Endothelial cell (in vitro differentiated cells): ENCODE measurements at regions not wholly inside any gene's neighbourhood (a gene's known extent, or its start where the extent isn't known, plus 50 kb on each side); places are given as distances from the start of the nearest gene placed in this dataset.

Experiments
- DNase-seq: peaks from one replicate; pipeline ENCODE4 v3.0.0; 2021; ENCODE audit warnings: low spot score
- H3K27ac Mint-ChIP-seq: one replicate; pipeline ENCODE4 v1.8.0; 2021; ENCODE audit warnings: mixed read lengths, inconsistent platforms; ENCODE audit not compliant: unreplicated experiment
- H3K27me3 Mint-ChIP-seq: one replicate; pipeline ENCODE4 v1.8.0; 2021; ENCODE audit warnings: mild to moderate bottlenecking, moderate library complexity, mixed read lengths, inconsistent platforms; ENCODE audit not compliant: unreplicated experiment
- H3K36me3 Mint-ChIP-seq: one replicate; pipeline ENCODE4 v1.8.0; 2021; ENCODE audit warnings: mild to moderate bottlenecking, low read depth, mixed read lengths, inconsistent platforms; ENCODE audit not compliant: unreplicated experiment
- H3K4me1 Mint-ChIP-seq: one replicate; pipeline ENCODE4 v1.8.0; 2021; ENCODE audit warnings: mild to moderate bottlenecking, mixed read lengths, inconsistent platforms; ENCODE audit not compliant: unreplicated experiment
- H3K4me3 Mint-ChIP-seq: one replicate; pipeline ENCODE4 v1.8.0; 2021; ENCODE audit warnings: mild to moderate bottlenecking, mixed read lengths, inconsistent platforms; ENCODE audit not compliant: unreplicated experiment
- H3K9me3 Mint-ChIP-seq: one replicate; pipeline ENCODE4 v1.8.0; 2021; ENCODE audit warnings: mixed read lengths, inconsistent platforms; ENCODE audit not compliant: unreplicated experiment
- TF ChIP-seq, protein P1 (sequence below): fragments of 200-600 bp; sonication (generic); IDR thresholded peaks from one replicate; pipeline ENCODE4 v1.5.0; 2021; ENCODE audit warnings: antibody characterized with exemption; ENCODE audit not compliant: unreplicated experiment

DNA sequence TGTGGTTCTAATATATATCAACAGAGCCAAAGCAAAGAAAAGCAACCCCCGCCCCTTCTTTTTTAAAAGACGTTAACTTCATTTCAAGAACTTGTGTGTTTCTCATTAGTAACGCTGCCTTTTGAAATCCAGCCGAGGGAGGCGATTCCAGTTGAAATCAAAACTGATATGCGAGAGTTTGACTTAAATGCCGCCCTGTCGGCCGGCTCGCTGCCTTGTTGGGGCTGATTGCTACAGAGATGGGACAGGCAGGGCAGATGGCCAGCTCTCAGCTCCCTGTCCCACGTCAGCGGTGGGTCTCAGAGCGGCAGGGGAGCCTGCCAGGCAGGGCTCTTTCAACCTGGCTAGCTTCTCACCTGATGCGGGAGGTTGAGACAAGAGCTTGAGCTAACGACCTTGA, 51.9 kb upstream of the ALX4 start:
- no peak for DNase-seq
- TF ChIP-seq, protein P1, sequence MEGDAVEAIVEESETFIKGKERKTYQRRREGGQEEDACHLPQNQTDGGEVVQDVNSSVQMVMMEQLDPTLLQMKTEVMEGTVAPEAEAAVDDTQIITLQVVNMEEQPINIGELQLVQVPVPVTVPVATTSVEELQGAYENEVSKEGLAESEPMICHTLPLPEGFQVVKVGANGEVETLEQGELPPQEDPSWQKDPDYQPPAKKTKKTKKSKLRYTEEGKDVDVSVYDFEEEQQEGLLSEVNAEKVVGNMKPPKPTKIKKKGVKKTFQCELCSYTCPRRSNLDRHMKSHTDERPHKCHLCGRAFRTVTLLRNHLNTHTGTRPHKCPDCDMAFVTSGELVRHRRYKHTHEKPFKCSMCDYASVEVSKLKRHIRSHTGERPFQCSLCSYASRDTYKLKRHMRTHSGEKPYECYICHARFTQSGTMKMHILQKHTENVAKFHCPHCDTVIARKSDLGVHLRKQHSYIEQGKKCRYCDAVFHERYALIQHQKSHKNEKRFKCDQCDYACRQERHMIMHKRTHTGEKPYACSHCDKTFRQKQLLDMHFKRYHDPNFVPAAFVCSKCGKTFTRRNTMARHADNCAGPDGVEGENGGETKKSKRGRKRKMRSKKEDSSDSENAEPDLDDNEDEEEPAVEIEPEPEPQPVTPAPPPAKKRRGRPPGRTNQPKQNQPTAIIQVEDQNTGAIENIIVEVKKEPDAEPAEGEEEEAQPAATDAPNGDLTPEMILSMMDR = no peak
- no peak overlapping the region for H3K27ac Mint-ChIP-seq
- no peaks in the 10 kb centered on the region for H3K36me3 Mint-ChIP-seq
- H3K4me3 Mint-ChIP-seq = no peak overlapping the region
- peaks cover 8% of the 10 kb centered on the region for H3K4me1 Mint-ChIP-seq
- H3K9me3 Mint-ChIP-seq = no peaks in the 10 kb centered on the region
- no peaks in the 10 kb centered on the region for H3K27me3 Mint-ChIP-seq

DNA sequence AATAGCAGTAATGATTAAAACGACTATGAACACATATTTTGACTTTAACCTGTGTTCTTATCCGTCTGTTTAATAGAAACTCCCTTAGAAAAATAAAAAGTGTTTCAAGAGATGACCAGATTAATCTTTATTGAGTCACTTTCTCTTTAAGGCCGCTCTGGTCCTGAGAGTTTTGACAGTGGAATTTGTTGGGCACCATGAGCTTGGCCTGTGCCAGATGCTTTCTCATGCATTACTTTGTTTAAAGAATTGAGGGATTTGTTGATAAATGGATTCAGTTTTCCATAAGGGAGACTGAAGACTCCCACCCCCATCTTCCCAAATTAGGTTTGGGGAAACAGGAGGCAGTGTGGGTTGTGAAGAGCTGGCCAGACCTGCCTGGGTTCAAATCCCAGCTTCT, 53.2 kb upstream of the ALX4 start:
- no peaks in the 10 kb centered on the region for H3K9me3 Mint-ChIP-seq
- H3K36me3 Mint-ChIP-seq = no peaks in the 10 kb centered on the region
- TF ChIP-seq, protein P1 = no peak
- no peak for DNase-seq
- H3K4me1 Mint-ChIP-seq = peaks cover 8% of the 10 kb centered on the region
- no peak overlapping the region for H3K27ac Mint-ChIP-seq
- H3K27me3 Mint-ChIP-seq = no peaks in the 10 kb centered on the region
- H3K4me3 Mint-ChIP-seq = no peak overlapping the region

DNA sequence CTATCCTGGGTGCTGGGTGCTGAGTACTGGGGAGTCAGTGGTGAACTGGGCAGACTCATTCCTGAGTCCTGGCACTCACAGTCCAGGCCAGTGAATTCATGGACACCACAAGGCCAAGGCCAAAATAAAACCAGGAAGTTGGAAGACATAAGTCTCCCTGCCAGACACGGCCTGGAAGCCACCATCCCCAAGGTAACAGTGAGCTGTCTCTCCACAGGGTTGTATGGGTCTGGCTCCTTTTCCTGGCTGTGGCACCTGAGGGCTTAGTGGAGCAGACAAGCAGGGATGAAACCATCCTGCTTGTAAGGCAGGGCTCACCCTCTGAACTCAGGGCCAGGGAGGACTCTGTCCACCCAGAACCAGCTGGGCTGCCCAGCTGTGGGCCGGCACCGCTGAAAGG, 54.7 kb upstream of the ALX4 start:
- H3K27me3 Mint-ChIP-seq = no peaks in the 10 kb centered on the region
- H3K9me3 Mint-ChIP-seq = no peaks in the 10 kb centered on the region
- TF ChIP-seq, protein P1 = no peak
- no peak overlapping the region for H3K4me3 Mint-ChIP-seq
- no peak overlapping the region for H3K27ac Mint-ChIP-seq
- no peaks in the 10 kb centered on the region for H3K36me3 Mint-ChIP-seq
- no peak for DNase-seq
- peaks cover 8% of the 10 kb centered on the region for H3K4me1 Mint-ChIP-seq

- H3K36me3 Mint-ChIP-seq = no peaks in the 10 kb centered on the region
- no peak for DNase-seq
- no peaks in the 10 kb centered on the region for H3K27me3 Mint-ChIP-seq
- peaks cover 8% of the 10 kb centered on the region for H3K4me1 Mint-ChIP-seq
- H3K4me3 Mint-ChIP-seq = no peak overlapping the region
- no peaks in the 10 kb centered on the region for H3K9me3 Mint-ChIP-seq
- TF ChIP-seq, protein P1 = no peak
- H3K27ac Mint-ChIP-seq = no peak overlapping the region
These were observed 55.7 kb upstream of the ALX4 start for GRCh38 chr11:44365616-44366015.

GRCh38 chr11:44366026-44366425, 56.1 kb upstream of the ALX4 start:
- peaks cover 8% of the 10 kb centered on the region for H3K4me1 Mint-ChIP-seq
- no peaks in the 10 kb centered on the region for H3K36me3 Mint-ChIP-seq
- H3K9me3 Mint-ChIP-seq = no peaks in the 10 kb centered on the region
- no peak overlapping the region for H3K4me3 Mint-ChIP-seq
- DNase-seq = no peak
- TF ChIP-seq, protein P1 = no peak
- H3K27ac Mint-ChIP-seq = no peak overlapping the region
- H3K27me3 Mint-ChIP-seq = no peaks in the 10 kb centered on the region
